NB4 (cell line): ENCODE measurements at regions not wholly inside any gene's neighbourhood (a gene's known extent, or its start where the extent isn't known, plus 50 kb on each side); places are given as distances from the start of the nearest gene placed in this dataset.

Experiments used
- MAX ChIP-seq: IDR thresholded peaks from 2 replicates; pipeline ENCODE4 v1.6.1; 2011; ENCODE audit warnings: low read depth, low read length
- POLR2A ChIP-seq: IDR thresholded peaks from 2 replicates; pipeline ENCODE4 v1.6.1; 2011; ENCODE audit warnings: mild to moderate bottlenecking; ENCODE audit not compliant: insufficient read length; ENCODE audit errors: extremely low read depth
- TF ChIP-seq, protein P1 (sequence below): IDR thresholded peaks from one replicate; pipeline ENCODE4 v1.5.1; 2012; ENCODE audit warnings: low read depth, low read length

DNA sequence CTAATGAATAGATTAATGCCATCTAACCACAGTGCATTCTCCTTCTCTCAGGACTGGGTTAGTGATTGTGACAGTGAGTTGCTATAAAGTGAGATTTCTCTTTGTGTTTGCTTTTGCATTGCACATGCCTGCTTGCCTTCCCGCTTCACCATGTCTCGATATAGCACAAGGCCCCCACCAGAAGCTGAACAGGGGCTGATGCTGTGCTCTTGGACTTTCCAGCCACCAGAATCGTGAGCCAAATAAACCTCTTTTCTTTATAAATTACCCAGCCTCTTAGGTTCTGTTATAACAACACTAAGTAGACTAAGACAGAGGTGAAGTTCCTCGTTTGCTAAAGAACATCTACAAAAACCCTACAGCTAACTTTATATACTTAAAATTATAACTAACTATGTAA, 173.0 kb downstream of the KIF26A start:
- TF ChIP-seq, protein P1, sequence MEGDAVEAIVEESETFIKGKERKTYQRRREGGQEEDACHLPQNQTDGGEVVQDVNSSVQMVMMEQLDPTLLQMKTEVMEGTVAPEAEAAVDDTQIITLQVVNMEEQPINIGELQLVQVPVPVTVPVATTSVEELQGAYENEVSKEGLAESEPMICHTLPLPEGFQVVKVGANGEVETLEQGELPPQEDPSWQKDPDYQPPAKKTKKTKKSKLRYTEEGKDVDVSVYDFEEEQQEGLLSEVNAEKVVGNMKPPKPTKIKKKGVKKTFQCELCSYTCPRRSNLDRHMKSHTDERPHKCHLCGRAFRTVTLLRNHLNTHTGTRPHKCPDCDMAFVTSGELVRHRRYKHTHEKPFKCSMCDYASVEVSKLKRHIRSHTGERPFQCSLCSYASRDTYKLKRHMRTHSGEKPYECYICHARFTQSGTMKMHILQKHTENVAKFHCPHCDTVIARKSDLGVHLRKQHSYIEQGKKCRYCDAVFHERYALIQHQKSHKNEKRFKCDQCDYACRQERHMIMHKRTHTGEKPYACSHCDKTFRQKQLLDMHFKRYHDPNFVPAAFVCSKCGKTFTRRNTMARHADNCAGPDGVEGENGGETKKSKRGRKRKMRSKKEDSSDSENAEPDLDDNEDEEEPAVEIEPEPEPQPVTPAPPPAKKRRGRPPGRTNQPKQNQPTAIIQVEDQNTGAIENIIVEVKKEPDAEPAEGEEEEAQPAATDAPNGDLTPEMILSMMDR, result no peak
- TF ChIP-seq POLR2A (no peak), MAX (no peak)
